Caco-2 (cell line): ENCODE measurements at regions not wholly inside any gene's neighbourhood (a gene's known extent, or its start where the extent isn't known, plus 50 kb on each side); places are given as distances from the start of the nearest gene placed in this dataset.

Experiments used
- BruUV-seq: library from RNA; stranded (reverse); fragments of 400-500 nt; replicated peaks from 2 replicates; lab custom pipeline; 2021; lab: Mats Ljungman, UMichigan
- CTCF ChIA-PET: fragments of 300-600 bp; sonication (Branson Sonifier 250); formaldehyde crosslinking; loops from one replicate; lab custom pipeline; 2022; ENCODE audit warnings: antibody characterized with exemption; lab: Charles Lee
- POLR2A ChIA-PET: fragments of 300-600 bp; sonication (Branson Sonifier 250); formaldehyde crosslinking; loops from one replicate; lab custom pipeline; 2022; ENCODE audit warnings: antibody characterized with exemption; lab: Charles Lee
- DNase-seq, 2 experiments: peaks; one replicate each; pipeline versions ENCODE4 v3.0.0 to v3.0.0-alpha.2; 2020 to 2022
- H3K27me3 ChIP-seq: replicated peaks from 2 replicates; pipeline ENCODE4 v1.6.0; 2011; ENCODE audit warnings: low read length; ENCODE audit not compliant: control insufficient read depth, insufficient read depth
- H3K36me3 ChIP-seq: 2 replicates; pipeline ENCODE4 v1.5.1; 2011; ENCODE audit warnings: low read length; ENCODE audit not compliant: control insufficient read depth, insufficient read depth
- H3K4me1 ChIP-seq: fragments of 250-450 bp; sonication (Bioruptor Pico); 2 replicates; pipeline ENCODE4 v1.5.1; 2020; ENCODE audit warnings: mild to moderate bottlenecking
- H3K4me3 ChIP-seq: 2 replicates; pipeline ENCODE4 v1.5.1; 2011; ENCODE audit warnings: low read depth, mild to moderate bottlenecking, control low read depth, low read length
- H3K9me3 ChIP-seq: fragments of 250-450 bp; sonication (Bioruptor Pico); 2 replicates; pipeline ENCODE4 v1.5.1; 2020; ENCODE audit warnings: mild to moderate bottlenecking, moderate library complexity
- H3K27ac Mint-ChIP-seq: one replicate; pipeline ENCODE4 v1.8.0; 2022; ENCODE audit warnings: mixed read lengths; ENCODE audit not compliant: unreplicated experiment
- H3K27me3 Mint-ChIP-seq: one replicate; pipeline ENCODE4 v1.8.0; 2022; ENCODE audit warnings: mixed read lengths; ENCODE audit not compliant: insufficient read depth, unreplicated experiment
- H3K36me3 Mint-ChIP-seq: one replicate; pipeline ENCODE4 v1.8.0; 2022; ENCODE audit warnings: mild to moderate bottlenecking, mixed read lengths; ENCODE audit not compliant: insufficient read depth, unreplicated experiment
- H3K4me1 Mint-ChIP-seq: one replicate; pipeline ENCODE4 v1.8.0; 2022; ENCODE audit warnings: low read depth, mixed read lengths; ENCODE audit not compliant: unreplicated experiment
- H3K4me3 Mint-ChIP-seq: one replicate; pipeline ENCODE4 v1.8.0; 2022; ENCODE audit warnings: mild to moderate bottlenecking, moderate library complexity, mixed read lengths; ENCODE audit not compliant: unreplicated experiment
- H3K9me3 Mint-ChIP-seq: one replicate; pipeline ENCODE4 v1.8.0; 2022; ENCODE audit warnings: mixed read lengths; ENCODE audit not compliant: unreplicated experiment
- intact Hi-C: fragments of 100-400 bp; cut with micrococcal nuclease; formaldehyde crosslinking; loops from one replicate; pipeline ENCODE4 v1.10.0; 2022; ENCODE audit not compliant: unreplicated experiment
- TF ChIP-seq, protein P1 (sequence below), 2 experiments: fragments of 200-600 bp in 1 of 2; IDR thresholded peaks; 1 replicate in 1 of 2; 2 replicates in 1 of 2; pipeline versions ENCODE4 v1.5.1 to v1.8.0; 2011 to 2022; ENCODE audit warnings: antibody characterized with exemption in 1 of 2, control low read depth in 1 of 2, inconsistent platforms in 1 of 2, low read depth in 1 of 2, low read length in 1 of 2, mild to moderate bottlenecking in 1 of 2, moderate library complexity in 1 of 2; ENCODE audit not compliant: insufficient read depth in 1 of 2, severe bottlenecking in 1 of 2, unreplicated experiment in 1 of 2

DNA sequence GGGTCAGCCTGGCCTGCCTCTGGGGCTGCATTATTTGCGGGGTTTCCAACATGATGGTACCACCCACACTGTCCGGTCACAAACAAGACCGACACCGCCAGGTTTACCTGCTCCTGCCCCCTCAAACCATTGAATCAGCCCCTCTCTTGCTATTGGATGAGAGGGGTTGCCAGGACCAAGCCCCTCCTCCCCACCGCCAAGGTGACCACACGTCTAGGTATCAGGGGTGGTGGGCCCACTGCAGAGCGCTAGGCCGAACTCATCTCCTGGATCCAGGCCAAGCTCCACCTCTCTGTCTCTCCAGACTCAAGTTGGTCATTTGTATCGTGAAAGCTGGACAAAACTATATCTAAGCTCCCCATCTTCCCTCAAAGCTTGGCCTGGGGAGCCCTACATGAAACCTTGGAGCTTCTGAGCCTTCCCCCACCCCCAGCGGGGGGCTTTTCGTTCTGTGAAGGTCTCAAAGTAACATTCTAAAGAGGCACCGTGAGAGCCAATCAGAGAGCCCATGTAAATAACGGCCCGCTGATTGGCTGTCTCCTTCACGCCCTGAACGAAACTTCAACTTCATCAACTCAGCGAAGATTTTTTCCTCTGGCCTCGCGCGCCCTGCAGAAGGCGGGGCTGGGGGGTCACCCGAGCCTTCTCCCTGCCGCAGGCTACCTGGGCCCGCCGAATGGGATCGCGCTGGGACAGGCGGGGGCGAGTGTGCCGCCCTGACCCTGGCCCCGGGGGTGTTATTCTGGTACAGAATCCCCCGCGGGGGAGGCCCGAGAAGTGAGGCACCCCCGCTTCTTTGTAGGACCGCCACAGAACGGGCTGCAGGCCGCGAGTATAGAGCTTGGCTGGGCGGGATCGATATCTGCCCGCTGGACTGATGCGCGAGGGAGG is 49.6 kb upstream of the PSD2 start:
- Histone ChIP-seq H3K4me1 (peaks cover 17% of the 10 kb centered on the region), H3K27me3 (no peaks in the 10 kb centered on the region), H3K9me3 (no peaks in the 10 kb centered on the region), H3K36me3 (no peaks in the 10 kb centered on the region), H3K4me3 (peak overlapping the region; percentile 55)
- CTCF ChIA-PET = interaction anchor here (0.6 to 1.0 kb wide), 4 partner anchors 19 to 43 kb away, joined by 3 read pairs; no protein-coding TSS in a partner anchor
- peak overlapping the region; percentile 92 for H3K4me3 Mint-ChIP-seq
- POLR2A ChIA-PET = interaction anchor here (0.5 to 1.0 kb wide), 4 partner anchors 23 to 117 kb away, joined by 3 to 6 read pairs (median 4); no protein-coding TSS in a partner anchor
- no peaks in the 10 kb centered on the region for H3K9me3 Mint-ChIP-seq
- H3K27me3 Mint-ChIP-seq = no peaks in the 10 kb centered on the region
- peaks cover 31% of the 10 kb centered on the region for H3K4me1 Mint-ChIP-seq
- intact Hi-C loops = loop anchor here (1.0 to 2.0 kb wide), 3 partner anchors 21 to 45 kb away; no protein-coding TSS in a partner anchor
- TF ChIP-seq, protein P1, sequence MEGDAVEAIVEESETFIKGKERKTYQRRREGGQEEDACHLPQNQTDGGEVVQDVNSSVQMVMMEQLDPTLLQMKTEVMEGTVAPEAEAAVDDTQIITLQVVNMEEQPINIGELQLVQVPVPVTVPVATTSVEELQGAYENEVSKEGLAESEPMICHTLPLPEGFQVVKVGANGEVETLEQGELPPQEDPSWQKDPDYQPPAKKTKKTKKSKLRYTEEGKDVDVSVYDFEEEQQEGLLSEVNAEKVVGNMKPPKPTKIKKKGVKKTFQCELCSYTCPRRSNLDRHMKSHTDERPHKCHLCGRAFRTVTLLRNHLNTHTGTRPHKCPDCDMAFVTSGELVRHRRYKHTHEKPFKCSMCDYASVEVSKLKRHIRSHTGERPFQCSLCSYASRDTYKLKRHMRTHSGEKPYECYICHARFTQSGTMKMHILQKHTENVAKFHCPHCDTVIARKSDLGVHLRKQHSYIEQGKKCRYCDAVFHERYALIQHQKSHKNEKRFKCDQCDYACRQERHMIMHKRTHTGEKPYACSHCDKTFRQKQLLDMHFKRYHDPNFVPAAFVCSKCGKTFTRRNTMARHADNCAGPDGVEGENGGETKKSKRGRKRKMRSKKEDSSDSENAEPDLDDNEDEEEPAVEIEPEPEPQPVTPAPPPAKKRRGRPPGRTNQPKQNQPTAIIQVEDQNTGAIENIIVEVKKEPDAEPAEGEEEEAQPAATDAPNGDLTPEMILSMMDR (IDR thresholded peaks at IDR 0.05; ENCODE audit: insufficient read depth in 1 of 2, low read depth in 1 of 2, low read length in 1 of 2, severe bottlenecking in 1 of 2, unreplicated experiment in 1 of 2) = no peak
- peaks cover 6% of the 10 kb centered on the region for H3K36me3 Mint-ChIP-seq
- peak; percentile 82 to 86 for DNase-seq
- BruUV-seq = no TSS peak
- H3K27ac Mint-ChIP-seq = no peak overlapping the region
